ENCODE measurements at regions not wholly inside any gene's neighbourhood (a gene's known extent, or its start where the extent isn't known, plus 50 kb on each side); places are given as distances from the start of the nearest gene placed in this dataset.

GRCh38 chrY:21121065-21121464 is 365.2 kb downstream of the RPS4Y2 start:
- Histone ChIP-seq H3K36me3 (no peaks in the 10 kb centered on the region), H3K27ac (no peak overlapping the region), H3K4me3 (no peak overlapping the region), H3K27me3 (no peaks in the 10 kb centered on the region), H3K4me1 (no peaks in the 10 kb centered on the region), H3K9me3 (no peaks in the 10 kb centered on the region)
- DNase-seq (no peak), ATAC-seq (ENCODE audit: low FRiP score in 2 of 2) (no peak)
- TF ChIP-seq CTCF (IDR thresholded peaks at IDR 0.05): no peak
- no peak for TF ChIP-seq POLR2AphosphoS5 (IDR thresholded peaks at IDR 0.05)
- no peak for TF ChIP-seq POLR2A (IDR thresholded peaks at IDR 0.05)
- TF ChIP-seq EP300 (IDR thresholded peaks at IDR 0.05): no peak
- WGBS, 2 donors: 60% methylated on average over 1 of the region's 1 CpG; no CpG with 5 or more reads in 1 of the 2 donors

GRCh38 chrY:21135591-21135990 is 375.5 kb upstream of the RBMY1B start:
- Histone ChIP-seq H3K36me3 (no peaks in the 10 kb centered on the region), H3K9me3 (no peaks in the 10 kb centered on the region)
- no CpG with 5 or more reads among the region's 1 CpG for WGBS, 2 donors

GRCh38 chrY:21138056-21138758 is 372.9 kb upstream of the RBMY1B start:
- 38% methylated on average over 1 of the region's 1 CpG; no CpG with 5 or more reads in 1 of the 2 donors for WGBS, 2 donors
- Histone ChIP-seq H3K4me1 (no peaks in the 10 kb centered on the region), H3K27me3 (no peaks in the 10 kb centered on the region), H3K4me3 (no peak overlapping the region), H3K36me3 (no peaks in the 10 kb centered on the region), H3K27ac (no peak overlapping the region), H3K9me3 (no peaks in the 10 kb centered on the region)
- no peak for ATAC-seq (ENCODE audit: low FRiP score in 2 of 2)
- DNase-seq: no peak
- TF ChIP-seq CTCF (IDR thresholded peaks at IDR 0.05): no peak

More at GRCh38 chrY:21135591-21135990, 375.5 kb upstream of the RBMY1B start:
- no peak for ATAC-seq (ENCODE audit: low FRiP score in 2 of 2)
- DNase-seq: no peak
- H3K4me3 ChIP-seq: no peak overlapping the region
- no peak overlapping the region for H3K27ac ChIP-seq
- H3K4me1 ChIP-seq: no peaks in the 10 kb centered on the region
- H3K27me3 ChIP-seq: no peaks in the 10 kb centered on the region
- no peak for TF ChIP-seq EP300 (IDR thresholded peaks at IDR 0.05)
- TF ChIP-seq POLR2AphosphoS5 (IDR thresholded peaks at IDR 0.05): no peak
- TF ChIP-seq CTCF (IDR thresholded peaks at IDR 0.05): no peak
- no peak for TF ChIP-seq POLR2A (IDR thresholded peaks at IDR 0.05)

- Histone ChIP-seq H3K4me1 (no peaks in the 10 kb centered on the region), H3K27ac (no peak overlapping the region), H3K9me3 (no peaks in the 10 kb centered on the region), H3K4me3 (no peak overlapping the region), H3K27me3 (no peaks in the 10 kb centered on the region), H3K36me3 (no peaks in the 10 kb centered on the region)
- ATAC-seq (ENCODE audit: low FRiP score in 2 of 2) (no peak), DNase-seq (no peak)
- 67% methylated on average over 1 of the region's 1 CpG; no CpG with 5 or more reads in 1 of the 2 donors for WGBS, 2 donors
- TF ChIP-seq CTCF (IDR thresholded peaks at IDR 0.05) (no peak), EP300 (IDR thresholded peaks at IDR 0.05) (no peak), POLR2AphosphoS5 (IDR thresholded peaks at IDR 0.05) (no peak), POLR2A (IDR thresholded peaks at IDR 0.05) (no peak)
Observed at GRCh38 chrY:21146331-21146730, 364.8 kb upstream of the RBMY1B start.

- TF ChIP-seq POLR2AphosphoS5 (IDR thresholded peaks at IDR 0.05) (no peak), POLR2A (IDR thresholded peaks at IDR 0.05) (no peak), CTCF (IDR thresholded peaks at IDR 0.05) (no peak), EP300 (IDR thresholded peaks at IDR 0.05) (no peak)
- Histone ChIP-seq H3K36me3 (no peaks in the 10 kb centered on the region), H3K27me3 (no peaks in the 10 kb centered on the region)
Observed at GRCh38 chrY:21149971-21150370, 361.2 kb upstream of the RBMY1B start.

More at GRCh38 chrY:21149971-21150370, 361.2 kb upstream of the RBMY1B start:
- Histone ChIP-seq H3K4me1 (no peaks in the 10 kb centered on the region), H3K4me3 (no peak overlapping the region), H3K9me3 (no peaks in the 10 kb centered on the region), H3K27ac (no peak overlapping the region)
- no peak for ATAC-seq (ENCODE audit: low FRiP score in 2 of 2)
- DNase-seq: no peak

All from upper lobe of left lung (tissue), 6 donors.